Caco-2 (cell line): ENCODE measurements at regions not wholly inside any gene's neighbourhood (a gene's known extent, or its start where the extent isn't known, plus 50 kb on each side); places are given as distances from the start of the nearest gene placed in this dataset.

Experiments used
- BruUV-seq: library from RNA; stranded (reverse); fragments of 400-500 nt; replicated peaks from 2 replicates; lab custom pipeline; 2021; lab: Mats Ljungman, UMichigan
- CTCF ChIA-PET: fragments of 300-600 bp; sonication (Branson Sonifier 250); formaldehyde crosslinking; loops from one replicate; lab custom pipeline; 2022; ENCODE audit warnings: antibody characterized with exemption; lab: Charles Lee
- POLR2A ChIA-PET: fragments of 300-600 bp; sonication (Branson Sonifier 250); formaldehyde crosslinking; loops from one replicate; lab custom pipeline; 2022; ENCODE audit warnings: antibody characterized with exemption; lab: Charles Lee
- DNase-seq, 2 experiments: peaks; one replicate each; pipeline versions ENCODE4 v3.0.0 to v3.0.0-alpha.2; 2020 to 2022
- H3K27me3 ChIP-seq: replicated peaks from 2 replicates; pipeline ENCODE4 v1.6.0; 2011; ENCODE audit warnings: low read length; ENCODE audit not compliant: control insufficient read depth, insufficient read depth
- H3K36me3 ChIP-seq: 2 replicates; pipeline ENCODE4 v1.5.1; 2011; ENCODE audit warnings: low read length; ENCODE audit not compliant: control insufficient read depth, insufficient read depth
- H3K4me1 ChIP-seq: fragments of 250-450 bp; sonication (Bioruptor Pico); 2 replicates; pipeline ENCODE4 v1.5.1; 2020; ENCODE audit warnings: mild to moderate bottlenecking
- H3K4me3 ChIP-seq: 2 replicates; pipeline ENCODE4 v1.5.1; 2011; ENCODE audit warnings: low read depth, mild to moderate bottlenecking, control low read depth, low read length
- H3K9me3 ChIP-seq: fragments of 250-450 bp; sonication (Bioruptor Pico); 2 replicates; pipeline ENCODE4 v1.5.1; 2020; ENCODE audit warnings: mild to moderate bottlenecking, moderate library complexity
- H3K27ac Mint-ChIP-seq: one replicate; pipeline ENCODE4 v1.8.0; 2022; ENCODE audit warnings: mixed read lengths; ENCODE audit not compliant: unreplicated experiment
- H3K27me3 Mint-ChIP-seq: one replicate; pipeline ENCODE4 v1.8.0; 2022; ENCODE audit warnings: mixed read lengths; ENCODE audit not compliant: insufficient read depth, unreplicated experiment
- H3K36me3 Mint-ChIP-seq: one replicate; pipeline ENCODE4 v1.8.0; 2022; ENCODE audit warnings: mild to moderate bottlenecking, mixed read lengths; ENCODE audit not compliant: insufficient read depth, unreplicated experiment
- H3K4me1 Mint-ChIP-seq: one replicate; pipeline ENCODE4 v1.8.0; 2022; ENCODE audit warnings: low read depth, mixed read lengths; ENCODE audit not compliant: unreplicated experiment
- H3K4me3 Mint-ChIP-seq: one replicate; pipeline ENCODE4 v1.8.0; 2022; ENCODE audit warnings: mild to moderate bottlenecking, moderate library complexity, mixed read lengths; ENCODE audit not compliant: unreplicated experiment
- H3K9me3 Mint-ChIP-seq: one replicate; pipeline ENCODE4 v1.8.0; 2022; ENCODE audit warnings: mixed read lengths; ENCODE audit not compliant: unreplicated experiment
- intact Hi-C: fragments of 100-400 bp; cut with micrococcal nuclease; formaldehyde crosslinking; loops from one replicate; pipeline ENCODE4 v1.10.0; 2022; ENCODE audit not compliant: unreplicated experiment
- TF ChIP-seq, protein P1 (sequence below), 2 experiments: fragments of 200-600 bp in 1 of 2; IDR thresholded peaks; 1 replicate in 1 of 2; 2 replicates in 1 of 2; pipeline versions ENCODE4 v1.5.1 to v1.8.0; 2011 to 2022; ENCODE audit warnings: antibody characterized with exemption in 1 of 2, control low read depth in 1 of 2, inconsistent platforms in 1 of 2, low read depth in 1 of 2, low read length in 1 of 2, mild to moderate bottlenecking in 1 of 2, moderate library complexity in 1 of 2; ENCODE audit not compliant: insufficient read depth in 1 of 2, severe bottlenecking in 1 of 2, unreplicated experiment in 1 of 2

DNA sequence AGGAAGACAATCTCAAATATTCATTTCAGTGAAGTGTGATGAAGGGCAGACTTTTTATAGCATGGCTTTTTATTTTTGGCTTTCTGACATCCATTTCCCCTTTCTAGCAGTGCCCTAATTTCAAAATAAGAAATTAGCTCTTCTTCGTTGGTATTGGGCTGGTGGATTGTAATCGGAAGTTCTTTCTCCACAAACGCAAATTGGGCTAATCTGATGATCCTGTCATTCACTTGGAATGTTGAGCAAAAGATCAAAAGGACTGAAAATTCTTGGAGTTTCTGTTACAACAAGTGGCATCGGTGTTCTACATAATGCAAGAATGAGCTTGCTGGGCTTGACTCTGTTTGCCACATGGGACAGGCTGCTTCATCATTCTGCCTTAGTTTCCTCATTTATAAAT, 1182.8 kb downstream of the FLRT2 start:
- H3K4me1 ChIP-seq: peaks cover 10% of the 10 kb centered on the region; the same call in 1 of the 2 replicates
- DNase-seq: no peak
- no peaks in the 10 kb centered on the region for H3K36me3 ChIP-seq
- POLR2A ChIA-PET: no interaction called here
- no peaks in the 10 kb centered on the region for H3K27me3 ChIP-seq
- H3K9me3 ChIP-seq: no peaks in the 10 kb centered on the region
- Mint-ChIP-seq H3K4me3 (no peak overlapping the region), H3K4me1 (no peaks in the 10 kb centered on the region), H3K36me3 (peaks cover 4% of the 10 kb centered on the region), H3K27ac (no peak overlapping the region), H3K27me3 (no peaks in the 10 kb centered on the region), H3K9me3 (no peaks in the 10 kb centered on the region)
- TF ChIP-seq, protein P1, sequence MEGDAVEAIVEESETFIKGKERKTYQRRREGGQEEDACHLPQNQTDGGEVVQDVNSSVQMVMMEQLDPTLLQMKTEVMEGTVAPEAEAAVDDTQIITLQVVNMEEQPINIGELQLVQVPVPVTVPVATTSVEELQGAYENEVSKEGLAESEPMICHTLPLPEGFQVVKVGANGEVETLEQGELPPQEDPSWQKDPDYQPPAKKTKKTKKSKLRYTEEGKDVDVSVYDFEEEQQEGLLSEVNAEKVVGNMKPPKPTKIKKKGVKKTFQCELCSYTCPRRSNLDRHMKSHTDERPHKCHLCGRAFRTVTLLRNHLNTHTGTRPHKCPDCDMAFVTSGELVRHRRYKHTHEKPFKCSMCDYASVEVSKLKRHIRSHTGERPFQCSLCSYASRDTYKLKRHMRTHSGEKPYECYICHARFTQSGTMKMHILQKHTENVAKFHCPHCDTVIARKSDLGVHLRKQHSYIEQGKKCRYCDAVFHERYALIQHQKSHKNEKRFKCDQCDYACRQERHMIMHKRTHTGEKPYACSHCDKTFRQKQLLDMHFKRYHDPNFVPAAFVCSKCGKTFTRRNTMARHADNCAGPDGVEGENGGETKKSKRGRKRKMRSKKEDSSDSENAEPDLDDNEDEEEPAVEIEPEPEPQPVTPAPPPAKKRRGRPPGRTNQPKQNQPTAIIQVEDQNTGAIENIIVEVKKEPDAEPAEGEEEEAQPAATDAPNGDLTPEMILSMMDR (IDR thresholded peaks at IDR 0.05; ENCODE audit: insufficient read depth in 1 of 2, low read depth in 1 of 2, low read length in 1 of 2, severe bottlenecking in 1 of 2, unreplicated experiment in 1 of 2): no peak
- intact Hi-C loops: no loop called here
- H3K4me3 ChIP-seq: no peak overlapping the region
- BruUV-seq: no TSS peak
- CTCF ChIA-PET: no interaction called here

DNA sequence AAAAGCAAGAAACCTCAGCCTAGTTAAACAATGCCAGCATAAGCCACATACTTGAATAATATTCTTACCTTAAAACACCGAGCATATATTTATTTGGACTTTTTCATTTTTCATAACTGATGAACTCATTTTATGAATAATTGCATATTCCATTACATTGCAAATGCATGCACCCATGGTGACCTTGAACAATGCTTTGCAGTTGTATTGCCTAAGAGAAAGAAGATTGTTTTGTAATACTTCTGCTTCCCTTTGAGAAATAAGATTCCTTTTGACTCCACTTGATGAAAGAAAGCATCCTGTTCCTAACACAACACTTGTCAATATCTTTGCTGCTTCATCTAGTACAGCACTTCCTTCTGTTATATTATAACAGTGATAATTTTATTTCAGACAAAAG, 1182.2 kb downstream of the FLRT2 start:
- H3K4me1 Mint-ChIP-seq: no peaks in the 10 kb centered on the region
- H3K9me3 ChIP-seq: no peaks in the 10 kb centered on the region
- intact Hi-C loops: no loop called here
- TF ChIP-seq, protein P1 (IDR thresholded peaks at IDR 0.05; ENCODE audit: insufficient read depth in 1 of 2, low read depth in 1 of 2, low read length in 1 of 2, severe bottlenecking in 1 of 2, unreplicated experiment in 1 of 2): no peak
- peaks cover 10% of the 10 kb centered on the region; the same call in 1 of the 2 replicates for H3K4me1 ChIP-seq
- POLR2A ChIA-PET: no interaction called here
- no peaks in the 10 kb centered on the region for H3K36me3 ChIP-seq
- no peak overlapping the region for H3K4me3 Mint-ChIP-seq
- H3K27ac Mint-ChIP-seq: no peak overlapping the region
- H3K36me3 Mint-ChIP-seq: peaks cover 4% of the 10 kb centered on the region
- H3K9me3 Mint-ChIP-seq: no peaks in the 10 kb centered on the region
- DNase-seq: no peak
- H3K27me3 ChIP-seq: no peaks in the 10 kb centered on the region
- H3K27me3 Mint-ChIP-seq: no peaks in the 10 kb centered on the region
- H3K4me3 ChIP-seq: no peak overlapping the region
- CTCF ChIA-PET: no interaction called here
- BruUV-seq: no TSS peak

DNA sequence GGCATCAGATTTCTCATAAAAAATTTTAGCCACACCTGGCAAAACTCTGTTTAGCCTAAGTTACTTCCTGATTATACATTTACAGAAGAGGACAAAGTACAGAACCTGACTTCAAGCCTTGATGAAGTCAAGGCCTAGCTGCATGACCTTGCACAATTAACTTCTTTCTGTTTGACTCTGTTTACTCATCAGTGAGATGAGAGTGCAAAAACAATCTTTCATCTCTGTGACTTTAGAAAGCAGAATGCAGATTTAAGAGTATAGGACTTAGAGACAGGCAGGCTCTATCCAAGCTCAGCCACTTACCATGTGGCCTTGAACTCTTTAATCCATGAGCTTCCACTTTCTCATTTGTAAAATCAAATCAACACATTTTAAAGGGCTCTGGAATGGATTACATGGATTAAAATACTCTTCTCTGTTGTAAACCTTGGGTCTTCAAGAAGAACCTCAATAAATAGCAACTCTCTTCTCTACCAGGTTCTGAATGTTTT, 1178.9 kb downstream of the FLRT2 start:
- intact Hi-C loops: no loop called here
- TF ChIP-seq, protein P1 (IDR thresholded peaks at IDR 0.05; ENCODE audit: insufficient read depth in 1 of 2, low read depth in 1 of 2, low read length in 1 of 2, severe bottlenecking in 1 of 2, unreplicated experiment in 1 of 2): no peak
- no TSS peak for BruUV-seq
- Histone ChIP-seq H3K9me3 (no peaks in the 10 kb centered on the region), H3K4me3 (no peak overlapping the region), H3K27me3 (no peaks in the 10 kb centered on the region), H3K4me1 (peaks cover 10% of the 10 kb centered on the region; the same call in 1 of the 2 replicates), H3K36me3 (no peaks in the 10 kb centered on the region)
- H3K27me3 Mint-ChIP-seq: no peaks in the 10 kb centered on the region
- peaks cover 10% of the 10 kb centered on the region for H3K9me3 Mint-ChIP-seq
- no peak overlapping the region for H3K4me3 Mint-ChIP-seq
- H3K36me3 Mint-ChIP-seq: no peaks in the 10 kb centered on the region
- no peaks in the 10 kb centered on the region for H3K4me1 Mint-ChIP-seq
- CTCF ChIA-PET: no interaction called here
- H3K27ac Mint-ChIP-seq: no peak overlapping the region
- POLR2A ChIA-PET: no interaction called here
- DNase-seq: peak in 1 of 2 experiments; percentile 1
